GM12873 (cell line): ENCODE measurements at regions not wholly inside any gene's neighbourhood (a gene's known extent, or its start where the extent isn't known, plus 50 kb on each side); places are given as distances from the start of the nearest gene placed in this dataset.

Experiments
- CTCF ChIP-seq: IDR thresholded peaks from 2 replicates; pipeline ENCODE4 v1.5.1; 2012; ENCODE audit warnings: low read depth, mild to moderate bottlenecking, moderate library complexity, low read length, control low read depth; ENCODE audit not compliant: insufficient read depth; ENCODE audit errors: missing control alignments

DNA sequence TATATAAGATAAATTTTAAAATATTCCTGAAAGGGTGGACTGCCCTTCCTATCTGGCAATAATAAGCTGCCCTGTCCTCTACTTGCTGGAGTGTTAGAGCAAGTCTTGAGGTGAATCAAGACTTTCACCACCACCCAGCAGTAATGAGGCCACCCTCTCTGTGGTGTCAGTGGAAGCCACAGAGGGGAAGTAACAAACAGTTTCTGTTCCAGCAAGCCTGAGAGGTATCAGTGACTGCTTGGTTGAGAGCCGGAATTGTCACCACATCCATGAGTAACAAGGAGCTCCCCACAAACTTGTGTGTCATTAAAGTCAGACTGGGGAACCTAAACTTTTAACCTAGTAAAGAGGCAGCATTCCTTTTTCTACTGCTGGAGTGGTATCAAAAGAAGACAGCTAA lies 532.7 kb upstream of the SPRY2 start:
- no peak for TF ChIP-seq CTCF

DNA sequence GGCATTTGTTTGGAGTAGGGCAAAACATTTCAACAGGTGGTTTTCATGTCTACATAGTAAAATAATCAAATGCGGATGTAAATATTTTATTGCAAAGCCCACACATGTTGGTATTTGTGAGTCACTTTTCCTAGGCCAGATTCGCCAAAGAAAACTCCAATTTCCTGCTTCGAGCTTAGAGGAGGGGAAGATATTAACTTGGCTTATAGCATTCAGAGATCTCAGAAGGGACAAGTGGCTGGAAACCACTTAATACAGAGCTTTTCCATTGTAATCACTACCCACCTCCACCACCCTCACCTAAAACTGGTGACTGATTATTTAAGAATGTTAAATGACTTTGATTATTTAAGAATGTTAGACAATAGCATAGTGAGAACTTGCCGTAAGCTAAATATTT lies 530.6 kb upstream of the SPRY2 start:
- no peak for TF ChIP-seq CTCF

DNA sequence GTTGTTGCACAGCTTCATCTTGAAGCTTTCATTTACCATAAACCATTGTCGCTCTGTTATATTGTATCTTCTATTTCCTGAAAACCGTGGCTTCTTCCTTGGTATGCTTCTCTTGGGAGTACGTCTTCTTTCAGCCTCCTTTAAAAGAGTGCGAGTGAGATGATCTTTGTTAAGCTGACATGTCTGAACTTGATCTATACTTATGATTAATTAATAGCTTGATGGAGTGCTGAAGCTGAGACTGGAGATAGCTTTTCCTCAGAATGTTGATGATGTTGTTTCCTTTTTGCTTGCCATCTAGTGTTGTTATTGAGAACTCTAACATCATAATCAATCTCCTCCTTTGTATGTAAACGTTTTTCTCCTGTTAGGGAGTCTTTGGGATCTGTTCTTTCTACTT lies 529.3 kb upstream of the SPRY2 start:
- no peak for TF ChIP-seq CTCF

DNA sequence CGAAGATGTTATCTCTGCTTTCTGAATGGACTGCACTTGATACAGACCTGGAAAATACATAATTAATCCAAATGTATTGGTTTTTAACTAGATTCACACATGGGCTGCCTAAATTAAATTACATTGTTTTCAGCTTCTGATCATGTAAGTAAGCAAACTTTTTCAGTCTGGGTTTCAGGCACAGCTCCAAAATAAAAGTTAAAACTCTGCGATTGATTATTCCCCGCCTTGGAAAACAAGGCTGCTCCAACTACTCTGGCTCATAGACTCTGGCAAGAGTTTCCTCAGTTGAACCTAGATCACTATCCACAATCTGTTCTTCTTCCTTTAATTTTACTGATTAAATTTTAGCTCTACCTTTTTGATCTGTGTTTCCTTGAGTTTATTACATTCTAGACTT lies 526.0 kb upstream of the SPRY2 start:
- no peak for TF ChIP-seq CTCF

DNA sequence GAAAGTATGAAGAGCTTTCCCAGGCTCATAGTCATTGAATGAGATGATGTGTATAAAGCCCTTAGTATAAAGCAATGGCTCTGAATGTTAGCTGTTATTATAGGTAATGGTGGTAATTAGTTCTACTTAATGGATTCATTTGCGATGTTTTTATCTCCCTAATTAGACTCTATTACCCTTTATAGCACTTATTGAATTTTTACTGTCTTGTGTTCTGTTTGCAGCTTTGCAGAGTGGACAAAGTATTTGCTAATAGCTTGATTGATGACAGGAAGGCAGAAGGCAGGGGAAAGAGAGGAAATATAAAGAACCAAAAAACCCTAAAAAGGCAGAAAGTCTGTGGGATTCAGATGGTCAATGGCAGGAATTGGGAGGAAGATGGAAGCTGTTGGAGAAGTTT lies 524.4 kb upstream of the SPRY2 start:
- no peak for TF ChIP-seq CTCF

- no peak for TF ChIP-seq CTCF
Measured at GRCh38 chr13:80862456-80862855, 521.5 kb upstream of the SPRY2 start.

DNA sequence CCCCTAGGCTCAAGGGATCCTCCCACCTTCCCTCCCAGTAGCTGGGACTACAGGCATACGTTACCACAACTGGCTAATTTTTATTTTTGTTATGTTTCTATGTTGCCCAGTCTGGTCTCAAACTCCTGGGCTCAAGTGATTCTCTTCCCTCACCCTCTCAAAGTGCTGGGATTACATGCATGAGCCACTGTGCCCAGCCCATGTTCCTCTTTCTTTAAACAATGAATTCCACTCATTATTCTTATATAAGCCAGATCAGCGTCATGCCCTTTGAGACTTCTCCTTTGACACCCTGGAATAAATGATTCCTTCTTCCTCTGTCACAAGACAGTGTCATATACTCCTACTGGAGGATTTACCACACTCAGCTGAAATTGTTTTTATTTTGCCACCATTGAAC lies 519.9 kb upstream of the SPRY2 start:
- TF ChIP-seq CTCF, result no peak

- no peak for TF ChIP-seq CTCF
Measured at GRCh38 chr13:80858131-80858530, 517.2 kb upstream of the SPRY2 start.
